HL-60 (cell line): ENCODE measurements at regions not wholly inside any gene's neighbourhood (a gene's known extent, or its start where the extent isn't known, plus 50 kb on each side); places are given as distances from the start of the nearest gene placed in this dataset.

ENCODE experiments used
- POLR2AphosphoS5 ChIP-seq: IDR thresholded peaks from 2 replicates; pipeline ENCODE4 v1.6.1; 2012; ENCODE audit warnings: low read depth
- SPI1 ChIP-seq: IDR thresholded peaks from 2 replicates; pipeline ENCODE4 v1.6.1; 2012; ENCODE audit warnings: low read depth, mild to moderate bottlenecking, borderline replicate concordance
- TF ChIP-seq, protein P1 (sequence below): IDR thresholded peaks from one replicate; pipeline ENCODE4 v1.5.1; 2011; ENCODE audit warnings: low read length, control low read depth, inconsistent platforms; ENCODE audit not compliant: insufficient read depth
- TF ChIP-seq, protein P2 (sequence below): IDR thresholded peaks from 2 replicates; pipeline ENCODE4 v1.6.1; 2012; ENCODE audit warnings: low read depth; ENCODE audit not compliant: insufficient replicate concordance

GRCh38 chr13:21812192-21812626, 141.3 kb downstream of the FGF9 start:
- TF ChIP-seq, protein P1, sequence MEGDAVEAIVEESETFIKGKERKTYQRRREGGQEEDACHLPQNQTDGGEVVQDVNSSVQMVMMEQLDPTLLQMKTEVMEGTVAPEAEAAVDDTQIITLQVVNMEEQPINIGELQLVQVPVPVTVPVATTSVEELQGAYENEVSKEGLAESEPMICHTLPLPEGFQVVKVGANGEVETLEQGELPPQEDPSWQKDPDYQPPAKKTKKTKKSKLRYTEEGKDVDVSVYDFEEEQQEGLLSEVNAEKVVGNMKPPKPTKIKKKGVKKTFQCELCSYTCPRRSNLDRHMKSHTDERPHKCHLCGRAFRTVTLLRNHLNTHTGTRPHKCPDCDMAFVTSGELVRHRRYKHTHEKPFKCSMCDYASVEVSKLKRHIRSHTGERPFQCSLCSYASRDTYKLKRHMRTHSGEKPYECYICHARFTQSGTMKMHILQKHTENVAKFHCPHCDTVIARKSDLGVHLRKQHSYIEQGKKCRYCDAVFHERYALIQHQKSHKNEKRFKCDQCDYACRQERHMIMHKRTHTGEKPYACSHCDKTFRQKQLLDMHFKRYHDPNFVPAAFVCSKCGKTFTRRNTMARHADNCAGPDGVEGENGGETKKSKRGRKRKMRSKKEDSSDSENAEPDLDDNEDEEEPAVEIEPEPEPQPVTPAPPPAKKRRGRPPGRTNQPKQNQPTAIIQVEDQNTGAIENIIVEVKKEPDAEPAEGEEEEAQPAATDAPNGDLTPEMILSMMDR = no peak
- no peak for TF ChIP-seq POLR2AphosphoS5
- no peak for TF ChIP-seq SPI1
- TF ChIP-seq, protein P2, sequence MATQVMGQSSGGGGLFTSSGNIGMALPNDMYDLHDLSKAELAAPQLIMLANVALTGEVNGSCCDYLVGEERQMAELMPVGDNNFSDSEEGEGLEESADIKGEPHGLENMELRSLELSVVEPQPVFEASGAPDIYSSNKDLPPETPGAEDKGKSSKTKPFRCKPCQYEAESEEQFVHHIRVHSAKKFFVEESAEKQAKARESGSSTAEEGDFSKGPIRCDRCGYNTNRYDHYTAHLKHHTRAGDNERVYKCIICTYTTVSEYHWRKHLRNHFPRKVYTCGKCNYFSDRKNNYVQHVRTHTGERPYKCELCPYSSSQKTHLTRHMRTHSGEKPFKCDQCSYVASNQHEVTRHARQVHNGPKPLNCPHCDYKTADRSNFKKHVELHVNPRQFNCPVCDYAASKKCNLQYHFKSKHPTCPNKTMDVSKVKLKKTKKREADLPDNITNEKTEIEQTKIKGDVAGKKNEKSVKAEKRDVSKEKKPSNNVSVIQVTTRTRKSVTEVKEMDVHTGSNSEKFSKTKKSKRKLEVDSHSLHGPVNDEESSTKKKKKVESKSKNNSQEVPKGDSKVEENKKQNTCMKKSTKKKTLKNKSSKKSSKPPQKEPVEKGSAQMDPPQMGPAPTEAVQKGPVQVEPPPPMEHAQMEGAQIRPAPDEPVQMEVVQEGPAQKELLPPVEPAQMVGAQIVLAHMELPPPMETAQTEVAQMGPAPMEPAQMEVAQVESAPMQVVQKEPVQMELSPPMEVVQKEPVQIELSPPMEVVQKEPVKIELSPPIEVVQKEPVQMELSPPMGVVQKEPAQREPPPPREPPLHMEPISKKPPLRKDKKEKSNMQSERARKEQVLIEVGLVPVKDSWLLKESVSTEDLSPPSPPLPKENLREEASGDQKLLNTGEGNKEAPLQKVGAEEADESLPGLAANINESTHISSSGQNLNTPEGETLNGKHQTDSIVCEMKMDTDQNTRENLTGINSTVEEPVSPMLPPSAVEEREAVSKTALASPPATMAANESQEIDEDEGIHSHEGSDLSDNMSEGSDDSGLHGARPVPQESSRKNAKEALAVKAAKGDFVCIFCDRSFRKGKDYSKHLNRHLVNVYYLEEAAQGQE = no peak
